ENCODE measurements at regions not wholly inside any gene's neighbourhood (a gene's known extent, or its start where the extent isn't known, plus 50 kb on each side); places are given as distances from the start of the nearest gene placed in this dataset.

DNA sequence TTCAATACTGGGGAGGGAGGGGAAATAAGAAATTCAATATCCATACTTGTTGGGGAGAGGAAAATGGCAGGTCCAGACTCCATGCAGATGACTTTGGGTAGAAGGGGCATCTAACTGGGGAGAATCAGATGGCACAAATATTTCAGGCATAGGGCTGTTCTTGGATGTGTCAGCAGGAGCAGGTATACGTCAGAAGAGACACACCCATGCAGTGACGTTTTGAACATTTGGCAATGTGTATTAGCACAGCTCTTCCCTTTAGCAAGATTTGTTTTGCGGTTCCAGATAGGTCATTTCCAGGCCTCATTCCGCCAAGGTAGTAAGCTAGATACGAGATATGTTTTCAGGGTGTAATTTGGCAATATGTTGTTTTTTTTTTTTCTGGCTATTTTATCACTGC, 187.2 kb upstream of the CDH10 start:
- no peaks in the 10 kb centered on the region for H3K9me3 ChIP-seq (ENCODE audit: control insufficient read depth, low read length)
- no peaks in the 10 kb centered on the region for H3K36me3 ChIP-seq (ENCODE audit: control insufficient read depth, insufficient read depth, low read length, severe bottlenecking)
- H3K27me3 ChIP-seq (replicated peaks; ENCODE audit: control insufficient read depth, insufficient read depth, low read length) = no peaks in the 10 kb centered on the region
- H3K4me3 ChIP-seq (ENCODE audit: low read length) = no peak overlapping the region
- H3K9ac ChIP-seq (ENCODE audit: low read length) = no peak overlapping the region
- no peak for DNase-seq (ENCODE audit: low read depth)
- no peaks in the 10 kb centered on the region for H3K4me1 ChIP-seq (ENCODE audit: control insufficient read depth, insufficient read depth, low read length)

DNA sequence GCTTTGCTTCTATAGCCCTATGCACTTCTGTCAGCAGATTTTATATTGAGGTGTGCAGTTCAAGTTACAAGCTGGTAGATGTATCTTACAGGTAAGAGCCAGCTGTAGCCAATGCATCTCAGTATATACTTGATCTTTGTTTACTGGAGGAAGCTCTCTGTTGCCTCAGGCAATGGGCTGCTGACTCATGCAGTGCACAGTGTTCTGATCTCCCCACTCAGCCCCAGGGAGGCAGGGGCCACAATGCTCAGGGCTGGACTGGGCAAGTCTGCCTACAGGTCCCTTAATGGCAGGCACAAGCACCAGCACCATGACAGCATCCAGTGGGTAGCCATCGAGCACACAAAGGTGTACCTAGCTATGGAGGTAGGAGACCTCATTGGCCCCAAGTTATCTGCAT, 178.8 kb upstream of the CDH10 start:
- no peaks in the 10 kb centered on the region for H3K36me3 ChIP-seq (ENCODE audit: control insufficient read depth, insufficient read depth, low read length, severe bottlenecking)
- DNase-seq (ENCODE audit: low read depth) = peak; percentile 5
- H3K9ac ChIP-seq (ENCODE audit: low read length) = no peak overlapping the region
- peaks cover 4% of the 10 kb centered on the region for H3K9me3 ChIP-seq (ENCODE audit: control insufficient read depth, low read length)
- no peak overlapping the region for H3K4me3 ChIP-seq (ENCODE audit: low read length)
- H3K27me3 ChIP-seq (replicated peaks; ENCODE audit: control insufficient read depth, insufficient read depth, low read length) = no peaks in the 10 kb centered on the region
- H3K4me1 ChIP-seq (ENCODE audit: control insufficient read depth, insufficient read depth, low read length) = no peaks in the 10 kb centered on the region

DNA sequence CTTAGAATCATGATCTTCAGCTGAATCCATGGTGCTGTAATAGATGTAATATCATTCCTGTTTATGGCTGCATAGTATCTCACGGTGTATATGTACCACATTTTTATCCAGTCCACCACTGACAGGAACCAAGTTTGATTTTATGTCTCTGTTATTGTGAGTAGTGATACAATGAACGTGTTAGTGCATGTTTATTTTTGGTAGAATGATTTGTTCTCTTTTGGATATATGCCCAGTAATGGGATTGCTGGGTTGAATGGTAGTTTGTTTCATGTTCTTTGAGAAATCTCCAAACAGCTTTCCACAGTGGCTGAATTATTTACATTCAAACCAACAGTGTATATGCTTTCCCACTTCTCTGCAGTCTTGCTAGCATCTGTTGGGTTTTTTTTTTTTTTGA, 175.1 kb upstream of the CDH10 start:
- H3K27me3 ChIP-seq (replicated peaks; ENCODE audit: control insufficient read depth, insufficient read depth, low read length) = no peaks in the 10 kb centered on the region
- no peaks in the 10 kb centered on the region for H3K4me1 ChIP-seq (ENCODE audit: control insufficient read depth, insufficient read depth, low read length)
- H3K9ac ChIP-seq (ENCODE audit: low read length) = no peak overlapping the region
- H3K9me3 ChIP-seq (ENCODE audit: control insufficient read depth, low read length) = peaks cover 4% of the 10 kb centered on the region
- DNase-seq (ENCODE audit: low read depth) = no peak
- H3K36me3 ChIP-seq (ENCODE audit: control insufficient read depth, insufficient read depth, low read length, severe bottlenecking) = no peaks in the 10 kb centered on the region
- H3K4me3 ChIP-seq (ENCODE audit: low read length) = no peak overlapping the region

DNA sequence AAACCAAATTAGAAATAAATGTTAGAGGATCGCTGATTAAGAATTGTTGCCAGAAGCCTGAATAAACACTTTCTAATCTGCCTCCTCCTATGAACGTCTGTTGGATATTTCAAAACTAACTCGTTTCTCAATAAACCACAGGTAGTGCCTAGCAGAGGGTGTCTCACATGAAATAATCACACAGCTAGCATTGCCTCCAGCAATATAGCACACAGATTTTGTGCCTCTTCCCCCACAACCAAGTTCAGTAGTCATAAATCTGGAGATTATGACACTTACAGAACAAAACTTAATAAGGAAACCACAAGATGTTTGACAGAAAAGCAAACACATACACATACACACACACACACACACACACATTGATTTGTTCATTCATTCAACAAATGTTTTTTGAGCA, 173.2 kb upstream of the CDH10 start:
- H3K9me3 ChIP-seq (ENCODE audit: control insufficient read depth, low read length) = peaks cover 4% of the 10 kb centered on the region
- H3K27me3 ChIP-seq (replicated peaks; ENCODE audit: control insufficient read depth, insufficient read depth, low read length) = no peaks in the 10 kb centered on the region
- H3K36me3 ChIP-seq (ENCODE audit: control insufficient read depth, insufficient read depth, low read length, severe bottlenecking) = no peaks in the 10 kb centered on the region
- no peak for DNase-seq (ENCODE audit: low read depth)
- no peaks in the 10 kb centered on the region for H3K4me1 ChIP-seq (ENCODE audit: control insufficient read depth, insufficient read depth, low read length)
- H3K9ac ChIP-seq (ENCODE audit: low read length) = no peak overlapping the region
- H3K4me3 ChIP-seq (ENCODE audit: low read length) = no peak overlapping the region

DNA sequence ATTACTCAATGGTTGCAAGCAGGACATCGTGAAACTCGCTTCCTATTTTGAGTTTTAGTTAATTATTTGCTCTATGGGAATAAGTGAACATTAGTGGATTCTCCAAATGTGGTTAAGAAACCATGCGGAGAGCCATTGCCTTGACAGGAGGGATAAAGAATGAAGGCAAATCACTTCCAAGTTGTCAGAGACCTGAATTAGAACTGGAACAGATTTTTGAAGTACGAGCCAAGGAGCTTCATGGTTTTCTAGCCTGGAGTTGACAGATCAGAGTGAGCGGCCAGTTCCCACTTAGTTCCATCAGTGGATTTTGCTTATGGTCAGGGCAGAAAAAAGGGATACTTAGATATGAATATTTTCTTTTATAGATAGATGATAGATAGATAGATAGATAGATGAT, 171.4 kb upstream of the CDH10 start:
- Histone ChIP-seq H3K9me3 (ENCODE audit: control insufficient read depth, low read length) (no peaks in the 10 kb centered on the region), H3K4me3 (ENCODE audit: low read length) (no peak overlapping the region), H3K4me1 (ENCODE audit: control insufficient read depth, insufficient read depth, low read length) (no peaks in the 10 kb centered on the region), H3K27me3 (replicated peaks; ENCODE audit: control insufficient read depth, insufficient read depth, low read length) (no peaks in the 10 kb centered on the region), H3K36me3 (ENCODE audit: control insufficient read depth, insufficient read depth, low read length, severe bottlenecking) (no peaks in the 10 kb centered on the region), H3K9ac (ENCODE audit: low read length) (no peak overlapping the region)
- DNase-seq (ENCODE audit: low read depth) = no peak

DNA sequence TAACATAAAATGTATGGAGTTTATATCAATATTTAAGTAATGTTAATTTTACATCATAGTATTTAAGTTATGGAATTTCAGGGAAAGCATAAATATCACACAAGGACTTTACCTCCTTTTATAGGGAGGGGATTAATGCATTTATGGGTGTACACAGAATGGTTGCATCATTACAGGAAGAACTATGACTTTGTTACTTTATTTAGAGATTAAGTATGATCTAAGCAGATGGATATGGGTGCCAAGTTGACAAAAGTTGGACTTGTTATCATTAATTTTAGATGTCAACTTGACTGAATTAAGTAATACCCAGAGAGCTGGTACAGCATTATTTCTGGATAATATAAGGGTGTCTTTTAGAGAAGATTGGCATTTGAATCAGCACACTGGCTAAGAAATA, 160.5 kb upstream of the CDH10 start:
- DNase-seq (ENCODE audit: low read depth) = no peak
- Histone ChIP-seq H3K9me3 (ENCODE audit: control insufficient read depth, low read length) (no peaks in the 10 kb centered on the region), H3K27me3 (replicated peaks; ENCODE audit: control insufficient read depth, insufficient read depth, low read length) (no peaks in the 10 kb centered on the region), H3K36me3 (ENCODE audit: control insufficient read depth, insufficient read depth, low read length, severe bottlenecking) (no peaks in the 10 kb centered on the region), H3K4me3 (ENCODE audit: low read length) (no peak overlapping the region), H3K4me1 (ENCODE audit: control insufficient read depth, insufficient read depth, low read length) (no peaks in the 10 kb centered on the region), H3K9ac (ENCODE audit: low read length) (no peak overlapping the region)

DNA sequence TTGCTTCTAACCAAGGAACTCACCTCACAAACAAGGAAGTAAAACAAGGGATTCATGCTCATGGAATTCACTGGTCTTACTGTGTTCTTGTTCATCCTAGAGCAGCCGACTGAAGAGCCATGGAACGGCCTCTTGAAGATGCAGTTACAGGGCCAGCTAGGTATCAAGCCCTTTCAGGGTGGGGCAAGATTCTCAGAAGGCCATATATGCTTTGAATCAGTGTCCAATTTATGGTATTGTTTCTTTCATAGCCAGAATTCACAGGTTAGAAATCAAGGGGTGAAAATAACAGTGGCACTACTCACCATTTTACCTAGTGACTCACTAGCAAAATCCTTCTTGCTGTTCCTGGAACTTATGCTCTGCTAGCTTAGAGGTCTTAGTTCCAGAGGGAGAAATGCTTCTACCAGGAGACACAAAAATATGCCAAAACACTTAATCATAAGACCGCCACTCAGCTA, 159.5 kb upstream of the CDH10 start:
- no peaks in the 10 kb centered on the region for H3K9me3 ChIP-seq (ENCODE audit: control insufficient read depth, low read length)
- H3K9ac ChIP-seq (ENCODE audit: low read length) = no peak overlapping the region
- no peaks in the 10 kb centered on the region for H3K36me3 ChIP-seq (ENCODE audit: control insufficient read depth, insufficient read depth, low read length, severe bottlenecking)
- peak; percentile 11 for DNase-seq (ENCODE audit: low read depth)
- no peak overlapping the region for H3K4me3 ChIP-seq (ENCODE audit: low read length)
- no peaks in the 10 kb centered on the region for H3K4me1 ChIP-seq (ENCODE audit: control insufficient read depth, insufficient read depth, low read length)
- H3K27me3 ChIP-seq (replicated peaks; ENCODE audit: control insufficient read depth, insufficient read depth, low read length) = no peaks in the 10 kb centered on the region

DNA sequence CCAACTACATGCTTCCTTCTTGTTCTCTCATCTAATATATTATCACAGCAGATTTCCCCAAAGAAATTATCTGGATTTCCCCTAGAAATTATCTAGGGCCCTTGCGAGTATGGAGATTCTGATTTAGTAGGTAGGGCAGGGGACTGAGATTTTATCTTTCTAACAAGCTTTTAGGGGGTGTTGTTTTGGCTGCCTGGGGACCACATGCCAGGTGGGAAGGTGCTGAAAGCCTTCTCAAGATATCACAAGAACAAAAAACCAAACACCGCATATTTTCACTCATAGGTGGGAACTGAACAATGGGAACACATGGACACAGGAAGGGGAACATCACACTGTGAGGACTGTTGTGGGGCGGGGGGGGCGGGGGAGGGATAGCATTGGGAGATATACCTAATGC, 146.5 kb upstream of the CDH10 start:
- peaks cover 18% of the 10 kb centered on the region for H3K4me1 ChIP-seq (ENCODE audit: control insufficient read depth, insufficient read depth, low read length)
- H3K9ac ChIP-seq (ENCODE audit: low read length) = no peak overlapping the region
- no peak for DNase-seq (ENCODE audit: low read depth)
- H3K27me3 ChIP-seq (replicated peaks; ENCODE audit: control insufficient read depth, insufficient read depth, low read length) = no peaks in the 10 kb centered on the region
- no peak overlapping the region for H3K4me3 ChIP-seq (ENCODE audit: low read length)
- no peaks in the 10 kb centered on the region for H3K9me3 ChIP-seq (ENCODE audit: control insufficient read depth, low read length)
- H3K36me3 ChIP-seq (ENCODE audit: control insufficient read depth, insufficient read depth, low read length, severe bottlenecking) = no peaks in the 10 kb centered on the region

DNA sequence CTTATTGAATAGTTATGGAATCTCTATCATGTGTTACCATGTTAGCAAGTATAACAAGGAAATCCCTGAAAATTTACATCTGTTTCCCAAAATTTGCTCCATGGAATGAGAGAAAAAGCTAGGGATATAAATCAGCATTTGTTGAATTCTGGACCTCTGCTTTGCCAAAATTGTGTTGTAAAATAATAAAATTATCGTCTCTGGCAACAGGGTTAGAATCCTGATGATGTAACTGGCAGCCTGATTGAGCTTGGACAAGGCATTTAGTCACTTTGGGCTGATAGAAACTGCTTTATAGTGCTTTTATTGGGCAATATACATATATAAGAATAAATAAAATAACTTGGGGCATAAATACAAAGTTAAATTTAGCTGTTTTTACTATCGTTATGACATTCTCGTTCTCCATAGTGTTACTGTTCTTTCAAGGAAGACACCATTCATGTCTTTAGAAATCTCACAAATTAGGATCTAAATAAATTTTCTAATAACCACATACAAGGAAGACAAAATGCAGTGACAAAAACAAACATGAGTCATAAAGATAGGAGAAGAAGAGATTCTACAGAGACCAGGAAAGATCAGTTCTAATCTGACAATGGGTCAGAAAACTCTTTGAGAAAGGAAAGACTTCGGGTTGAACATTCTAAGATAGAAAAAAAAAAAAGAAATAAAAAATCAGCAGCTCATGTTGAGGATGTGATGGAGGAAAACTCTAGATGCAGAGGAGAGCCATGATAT, 145.0 kb upstream of the CDH10 start:
- Histone ChIP-seq H3K36me3 (ENCODE audit: control insufficient read depth, insufficient read depth, low read length, severe bottlenecking) (no peaks in the 10 kb centered on the region), H3K9me3 (ENCODE audit: control insufficient read depth, low read length) (no peaks in the 10 kb centered on the region), H3K4me1 (ENCODE audit: control insufficient read depth, insufficient read depth, low read length) (peaks cover 18% of the 10 kb centered on the region), H3K4me3 (ENCODE audit: low read length) (peak overlapping the region; percentile 44), H3K9ac (ENCODE audit: low read length) (peak overlapping the region; percentile 63), H3K27me3 (replicated peaks; ENCODE audit: control insufficient read depth, insufficient read depth, low read length) (no peaks in the 10 kb centered on the region)
- DNase-seq (ENCODE audit: low read depth) = peak; percentile 30

DNA sequence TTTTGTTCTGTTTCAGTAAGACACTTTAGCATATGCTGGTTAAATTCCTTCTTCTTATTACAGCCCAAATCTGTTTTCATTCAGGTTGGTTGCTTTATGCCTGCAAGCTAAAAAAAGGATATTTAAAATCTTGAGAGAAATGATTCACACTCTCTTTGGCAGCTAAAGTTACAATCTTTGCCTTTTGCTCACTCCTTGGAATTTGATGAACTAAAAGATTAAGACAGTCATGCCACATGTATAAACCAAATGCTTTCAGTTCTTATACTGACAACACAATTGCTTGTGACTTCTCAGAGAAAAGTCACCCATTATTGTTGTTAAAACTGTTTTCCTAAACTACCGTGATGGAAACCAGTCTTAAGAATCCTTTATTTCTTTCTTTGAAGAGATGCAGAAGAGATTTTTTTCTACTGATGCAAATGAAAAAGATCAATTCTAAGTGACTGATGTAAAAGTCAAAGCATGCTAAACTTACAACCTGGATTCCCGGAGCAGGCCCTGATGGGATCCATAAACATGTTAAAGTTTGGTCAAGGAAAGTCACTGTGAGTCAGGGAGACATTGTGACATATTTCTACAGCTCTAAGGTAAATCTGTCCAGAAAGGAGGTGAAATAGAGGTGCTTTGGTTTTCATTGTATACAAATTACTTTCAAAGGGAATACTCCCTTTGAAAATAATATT, 144.2 kb upstream of the CDH10 start:
- Histone ChIP-seq H3K9me3 (ENCODE audit: control insufficient read depth, low read length) (no peaks in the 10 kb centered on the region), H3K9ac (ENCODE audit: low read length) (peak overlapping the region; percentile 63), H3K27me3 (replicated peaks; ENCODE audit: control insufficient read depth, insufficient read depth, low read length) (no peaks in the 10 kb centered on the region), H3K4me1 (ENCODE audit: control insufficient read depth, insufficient read depth, low read length) (peaks cover 18% of the 10 kb centered on the region), H3K36me3 (ENCODE audit: control insufficient read depth, insufficient read depth, low read length, severe bottlenecking) (no peaks in the 10 kb centered on the region), H3K4me3 (ENCODE audit: low read length) (peak overlapping the region; percentile 44)
- DNase-seq (ENCODE audit: low read depth) = peak; percentile 93

DNA sequence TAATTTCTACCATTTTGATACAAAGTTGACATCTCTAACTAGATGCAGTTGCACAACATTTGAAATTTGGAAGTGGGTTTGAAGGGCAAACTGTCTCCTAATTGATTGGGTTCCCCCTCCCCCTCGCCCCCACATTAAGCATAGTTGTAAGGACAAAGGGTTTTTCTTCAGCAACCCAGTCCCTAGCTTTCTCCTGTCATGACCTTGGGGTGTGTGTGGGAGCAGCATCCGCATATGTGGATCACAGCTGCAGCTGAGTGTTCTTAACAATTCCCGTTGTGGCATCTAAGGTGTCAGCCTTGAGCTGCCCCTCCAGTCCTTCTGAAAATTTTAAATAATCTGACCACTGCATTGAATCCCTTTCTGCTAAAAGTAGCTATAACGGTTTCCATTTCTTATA, 141.3 kb upstream of the CDH10 start:
- H3K4me1 ChIP-seq (ENCODE audit: control insufficient read depth, insufficient read depth, low read length) = peaks cover 18% of the 10 kb centered on the region
- no peaks in the 10 kb centered on the region for H3K9me3 ChIP-seq (ENCODE audit: control insufficient read depth, low read length)
- no peak overlapping the region for H3K9ac ChIP-seq (ENCODE audit: low read length)
- no peaks in the 10 kb centered on the region for H3K36me3 ChIP-seq (ENCODE audit: control insufficient read depth, insufficient read depth, low read length, severe bottlenecking)
- H3K27me3 ChIP-seq (replicated peaks; ENCODE audit: control insufficient read depth, insufficient read depth, low read length) = no peaks in the 10 kb centered on the region
- no peak overlapping the region for H3K4me3 ChIP-seq (ENCODE audit: low read length)
- no peak for DNase-seq (ENCODE audit: low read depth)
